H1 (cell line): ENCODE measurements at regions not wholly inside any gene's neighbourhood (a gene's known extent, or its start where the extent isn't known, plus 50 kb on each side); places are given as distances from the start of the nearest gene placed in this dataset.

Experiments used
- CTCF ChIA-PET: fragments of 300-600 bp; sonication (Branson Sonifier 250); formaldehyde crosslinking; loops from one replicate; lab custom pipeline; 2021; ENCODE audit not compliant: partially characterized antibody; lab: Charles Lee
- POLR2A ChIA-PET: fragments of 300-600 bp; sonication (Branson Sonifier 250); formaldehyde crosslinking; loops from one replicate; lab custom pipeline; 2021; ENCODE audit warnings: inconsistent platforms; ENCODE audit not compliant: partially characterized antibody; lab: Charles Lee
- DNase-seq, 2 experiments: peaks; one replicate each; pipeline versions ENCODE4 v3.0.0 to v3.0.0-alpha.2; 2010 to 2022; ENCODE audit warnings: low spot score in 2 of 2, low read depth in 1 of 2, mixed read lengths in 1 of 2
- FAIRE-seq: peaks from 2 replicates; lab custom pipeline; 2011; peaks lifted over from hg19 to GRCh38; lab: Jason Lieb, UNC
- H2AFZ ChIP-seq: 2 replicates; pipeline ENCODE4 v1.8.1; 2012; ENCODE audit warnings: low read length, inconsistent platforms
- H2AK5ac ChIP-seq: 2 replicates; pipeline ENCODE4 v1.6.1; 2013; ENCODE audit warnings: low read depth, low read length
- H2BK120ac ChIP-seq: replicated peaks from 2 replicates; pipeline ENCODE3; 2013; ENCODE audit warnings: low read depth, low read length, inconsistent platforms
- H2BK12ac ChIP-seq: 2 replicates; pipeline ENCODE4 v1.6.1; 2013; ENCODE audit warnings: low read depth, low read length
- H2BK15ac ChIP-seq: 2 replicates; pipeline ENCODE4 v1.6.1; 2013; ENCODE audit warnings: low read length
- H2BK20ac ChIP-seq: 2 replicates; pipeline ENCODE4 v1.6.1; 2013; ENCODE audit warnings: low read length
- H2BK5ac ChIP-seq: 2 replicates; pipeline ENCODE4 v1.6.1; 2013; ENCODE audit warnings: low read depth, low read length
- H3K14ac ChIP-seq: 2 replicates; pipeline ENCODE4 v1.6.1; 2013; ENCODE audit warnings: inconsistent platforms; ENCODE audit not compliant: insufficient read length
- H3K18ac ChIP-seq: 2 replicates; pipeline ENCODE4 v1.6.1; 2013; ENCODE audit warnings: low read length; ENCODE audit errors: extremely low read depth
- H3K23ac ChIP-seq: 2 replicates; pipeline ENCODE4 v1.6.1; 2013; ENCODE audit warnings: inconsistent platforms; ENCODE audit not compliant: insufficient read length
- H3K23me2 ChIP-seq: 2 replicates; pipeline ENCODE4 v1.6.1; 2013; ENCODE audit warnings: low read depth, low read length
- H3K27ac ChIP-seq: 2 replicates; pipeline ENCODE4 v1.6.1; 2011; ENCODE audit warnings: low read depth, low read length, inconsistent platforms
- H3K27me3 ChIP-seq, 4 experiments: replicated peaks in 1 of 4; 1 replicate in 1 of 4; 2 replicates in 3 of 4; pipeline versions ENCODE4 v1.6.1 to v1.8.1; 2011 to 2013; ENCODE audit warnings: low read length in 3 of 4, mild to moderate bottlenecking in 3 of 4, inconsistent platforms in 2 of 4, mixed read lengths in 2 of 4, moderate library complexity in 1 of 4; ENCODE audit not compliant: control insufficient read depth in 3 of 4, insufficient read depth in 3 of 4; ENCODE audit errors: extremely low read depth in 1 of 4
- H3K36me3 ChIP-seq, 4 experiments: 2 replicates each; pipeline versions ENCODE4 v1.6.1 to v1.8.1; 2011 to 2013; ENCODE audit warnings: mild to moderate bottlenecking in 4 of 4, low read length in 3 of 4, moderate library complexity in 2 of 4, control low read depth in 1 of 4, inconsistent platforms in 1 of 4; ENCODE audit not compliant: insufficient read depth in 4 of 4, control insufficient read depth in 2 of 4
- H3K4ac ChIP-seq: replicated peaks from 2 replicates; pipeline ENCODE3; 2013; ENCODE audit warnings: low read length, low read depth, mixed read lengths, inconsistent platforms; ENCODE audit not compliant: insufficient read length
- H3K4me1 ChIP-seq, 4 experiments: replicated peaks in 1 of 4; 1 replicate in 1 of 4; 2 replicates in 3 of 4; pipeline versions ENCODE4 v1.6.1 to v1.8.1; 2011 to 2013; ENCODE audit warnings: low read length in 3 of 4, inconsistent platforms in 2 of 4, mixed read lengths in 1 of 4; ENCODE audit not compliant: insufficient read depth in 4 of 4, control insufficient read depth in 3 of 4
- H3K4me2 ChIP-seq, 2 experiments: 2 replicates each; pipeline versions ENCODE4 v1.6.1 to v1.8.1; 2011 to 2013; ENCODE audit warnings: low read depth in 2 of 2, low read length in 2 of 2, control low read depth in 1 of 2, inconsistent platforms in 1 of 2, mild to moderate bottlenecking in 1 of 2; ENCODE audit not compliant: insufficient read depth in 1 of 2
- H3K4me3 ChIP-seq, 4 experiments: fragments of 200-600, 300-600 bp in 1 of 4; sonication (generic), shearing (Covaris generic), sonication (Bioruptor Twin) in 1 of 4; 2 replicates each; pipeline versions ENCODE4 v1.5.1 to v1.8.1; 2011 to 2016; ENCODE audit warnings: low read length in 4 of 4, low read depth in 3 of 4, control low read depth in 2 of 4, inconsistent platforms in 2 of 4, mild to moderate bottlenecking in 2 of 4, mixed read lengths in 1 of 4, moderate library complexity in 1 of 4; ENCODE audit not compliant: insufficient read depth in 2 of 4; ENCODE audit errors: extremely low read depth in 1 of 4
- H3K56ac ChIP-seq: replicated peaks from 2 replicates; pipeline ENCODE3; 2013; ENCODE audit warnings: low read depth, mild to moderate bottlenecking, mixed read lengths, low read length, inconsistent platforms; ENCODE audit not compliant: insufficient read length
- H3K79me1 ChIP-seq: 2 replicates; pipeline ENCODE4 v1.6.1; 2013; ENCODE audit warnings: low read depth, low read length, control low read depth
- H3K79me2 ChIP-seq, 2 experiments: 2 replicates each; pipeline versions ENCODE4 v1.6.1 to v1.8.1; 2012 to 2013; ENCODE audit warnings: low read length in 2 of 2, mild to moderate bottlenecking in 2 of 2, inconsistent platforms in 1 of 2; ENCODE audit not compliant: insufficient read depth in 2 of 2, control insufficient read depth in 1 of 2
- H3K9ac ChIP-seq, 4 experiments: replicated peaks in 1 of 4; 1 replicate in 1 of 4; 2 replicates in 3 of 4; pipeline versions ENCODE4 v1.6.1 to v1.8.1; 2011 to 2013; ENCODE audit warnings: low read depth in 3 of 4, low read length in 3 of 4, control low read depth in 2 of 4, mild to moderate bottlenecking in 2 of 4, moderate library complexity in 2 of 4, inconsistent platforms in 1 of 4; ENCODE audit errors: extremely low read depth in 1 of 4
- H3K9me3 ChIP-seq, 2 experiments: 2 replicates each; pipeline versions ENCODE4 v1.6.1 to v1.8.1; 2012 to 2013; ENCODE audit warnings: mild to moderate bottlenecking in 2 of 2, moderate library complexity in 2 of 2, control low read depth in 1 of 2, inconsistent platforms in 1 of 2, low read depth in 1 of 2, low read length in 1 of 2, mixed read lengths in 1 of 2; ENCODE audit not compliant: insufficient read depth in 2 of 2
- H4K20me1 ChIP-seq, 2 experiments: replicated peaks in 1 of 2; 2 replicates each; pipeline versions ENCODE3 to v1.8.1; 2011 to 2013; ENCODE audit warnings: inconsistent platforms in 2 of 2, low read length in 2 of 2, mild to moderate bottlenecking in 1 of 2; ENCODE audit not compliant: insufficient read depth in 2 of 2, control insufficient read depth in 1 of 2
- H4K5ac ChIP-seq: 2 replicates; pipeline ENCODE4 v1.6.1; 2013; ENCODE audit warnings: low read length, low read depth, mixed read lengths, inconsistent platforms; ENCODE audit not compliant: insufficient read length
- H4K8ac ChIP-seq: 2 replicates; pipeline ENCODE4 v1.8.0; 2013; ENCODE audit warnings: mild to moderate bottlenecking, moderate library complexity, low read length, inconsistent platforms; ENCODE audit not compliant: insufficient read depth; ENCODE audit errors: extremely low read depth
- H4K91ac ChIP-seq: replicated peaks from 2 replicates; pipeline ENCODE3; 2013; ENCODE audit warnings: low read length, mixed read lengths, inconsistent platforms; ENCODE audit not compliant: insufficient read length
- CTBP2 ChIP-seq: IDR thresholded peaks from 2 replicates; pipeline ENCODE4 v1.7.0; 2011; ENCODE audit warnings: borderline replicate concordance, mild to moderate bottlenecking, moderate library complexity, mixed read lengths, low read length; ENCODE audit not compliant: insufficient read depth, insufficient read length
- MAFK ChIP-seq: IDR thresholded peaks from 2 replicates; pipeline ENCODE4 v1.6.1; 2012; ENCODE audit warnings: low read depth, mild to moderate bottlenecking, improper control_type of control experiment, low read length
- WGBS, 2 experiments: shearing (Covaris generic) in 1 of 2; methylation state at CpG; one replicate each; pipeline versions ENCODE4 v1.1.6 to v1.1.7; 2013 to 2015; ENCODE audit warnings: low lambda C conversion rate in 2 of 2, mixed read lengths in 2 of 2, inconsistent platforms in 1 of 2, low coverage in 1 of 2, missing lambda C conversion rate in 1 of 2; ENCODE audit not compliant: insufficient replicate concordance in 2 of 2, insufficient coverage in 1 of 2, insufficient read length in 1 of 2; ENCODE audit errors: extremely low coverage in 1 of 2, missing lambda C conversion rate in 1 of 2; 5-methylcytosine and 5-hydroxymethylcytosine counted together

GRCh38 chr2:23153484-23153883 lies 231.5 kb upstream of the KLHL29 start:
- Histone ChIP-seq H3K79me1 (no peaks in the 10 kb centered on the region), H2BK20ac (no peak overlapping the region), H3K56ac (no peak overlapping the region), H3K4me3 (no peak overlapping the region), H3K79me2 (no peaks in the 10 kb centered on the region), H2BK15ac (no peak overlapping the region), H3K4me2 (no peak overlapping the region), H2AFZ (no peak overlapping the region), H4K5ac (no peak overlapping the region), H3K27ac (no peak overlapping the region), H4K91ac (no peak overlapping the region), H3K23me2 (no peaks in the 10 kb centered on the region), H2BK5ac (no peak overlapping the region), H2AK5ac (no peak overlapping the region), H3K4me1 (0 out of 7 replicates have a peak, but pooled peaks cover 0 to under 1% (median 0%) of the 10 kb centered on the region in 4 experiments), H3K9me3 (no peaks in the 10 kb centered on the region), H3K14ac (no peak overlapping the region), H3K27me3 (no peaks in the 10 kb centered on the region), H2BK120ac (no peak overlapping the region), H3K36me3 (no peaks in the 10 kb centered on the region), H4K8ac (no peak overlapping the region), H3K23ac (no peak overlapping the region), H2BK12ac (no peak overlapping the region), H3K18ac (no peak overlapping the region), H3K9ac (no peak overlapping the region), H3K4ac (no peak overlapping the region), H4K20me1 (no peaks in the 10 kb centered on the region)
- no peak for FAIRE-seq
- POLR2A ChIA-PET: no interaction called here
- no peak for DNase-seq
- 89% methylated on average over 3 of the region's 3 CpGs; no CpG with 5 or more reads in 1 of the 2 experiments for WGBS, 2 experiments
- TF ChIP-seq MAFK (no peak), CTBP2 (no peak)
- CTCF ChIA-PET: interaction anchor here (0.6 to 0.7 kb wide), 2 partner anchors 159 to 182 kb away, joined by 3 read pairs; no protein-coding TSS in a partner anchor
